ENCODE measurements at regions not wholly inside any gene's neighbourhood (a gene's known extent, or its start where the extent isn't known, plus 50 kb on each side); places are given as distances from the start of the nearest gene placed in this dataset.

DNA sequence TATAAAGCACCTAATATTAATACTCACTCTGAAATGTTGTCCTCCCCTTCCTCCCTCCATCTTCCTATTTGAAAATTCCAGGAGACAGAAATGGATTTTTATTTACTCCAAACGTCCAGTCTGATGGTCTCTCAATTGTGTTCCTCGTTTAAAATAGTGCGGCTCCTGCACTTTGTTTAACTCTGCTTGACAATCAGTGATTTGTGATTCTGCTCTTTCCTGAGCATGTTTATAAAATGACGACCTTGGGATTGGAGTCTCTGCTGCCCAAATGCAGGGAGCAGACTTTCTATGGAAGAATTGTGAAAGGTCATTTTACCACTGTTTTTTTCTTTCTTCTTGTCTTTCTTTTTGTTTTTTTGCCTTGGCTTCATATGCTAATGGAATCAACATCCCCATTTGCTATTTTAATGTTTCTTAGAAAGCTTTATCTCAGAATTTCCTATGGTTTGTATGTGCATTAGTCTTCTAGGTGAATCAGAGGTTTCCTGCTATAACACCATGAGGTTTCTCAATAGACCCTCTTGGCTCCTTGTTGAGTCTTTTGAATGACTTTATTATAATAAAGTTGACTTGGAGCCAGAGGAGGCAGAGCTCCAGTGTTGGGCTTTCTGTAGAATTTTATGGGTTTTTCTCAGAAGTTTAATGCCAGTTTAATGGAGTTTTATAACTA is 376.5 kb downstream of the CDH11 start:
- TF ChIP-seq CTCF (conservative IDR thresholded peaks at IDR 0.05) (no peak), ZFX (IDR thresholded peaks at IDR 0.05) (no peak)

Measured in C4-2B (cell line).